GM18505 (cell line): ENCODE measurements at regions not wholly inside any gene's neighbourhood (a gene's known extent, or its start where the extent isn't known, plus 50 kb on each side); places are given as distances from the start of the nearest gene placed in this dataset.
"Not testable (repeated sequence)": the region's sequence is repeated elsewhere in the genome, so short reads cannot be mapped to it uniquely, and the experiment has no call there.

Experiments used
- ATAC-seq: cut with Tn5 transposase; IDR thresholded peaks from one replicate; pipeline ENCODE4 v1.9.1; 2021; ENCODE audit not compliant: unreplicated experiment
- POLR2A ChIP-seq: IDR thresholded peaks from 4 replicates; pipeline ENCODE4 v1.6.1; 2011; ENCODE audit warnings: borderline replicate concordance; ENCODE audit not compliant: insufficient read depth, insufficient read length; ENCODE audit errors: extremely low read depth

DNA sequence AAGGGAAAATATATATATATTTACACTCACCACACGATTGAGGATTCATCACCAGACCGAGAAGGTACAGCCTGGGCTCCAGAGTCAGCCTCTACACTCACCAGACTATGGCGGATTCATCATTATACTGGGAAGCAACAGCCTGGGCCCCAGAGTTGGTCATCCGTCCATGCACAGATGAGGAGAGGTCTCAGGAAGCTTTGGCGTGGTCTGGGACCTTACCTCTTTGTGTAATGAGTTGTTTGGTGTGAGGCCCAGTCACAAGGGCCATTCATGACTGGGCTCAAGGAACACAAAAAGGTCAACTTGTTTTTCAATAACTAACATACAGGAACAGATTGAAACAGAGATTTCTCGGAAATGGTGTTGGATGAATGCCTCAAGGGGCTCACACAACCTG lies 926.1 kb downstream of the FAM133A start:
- TF ChIP-seq POLR2A = no peak
- no peak for ATAC-seq

DNA sequence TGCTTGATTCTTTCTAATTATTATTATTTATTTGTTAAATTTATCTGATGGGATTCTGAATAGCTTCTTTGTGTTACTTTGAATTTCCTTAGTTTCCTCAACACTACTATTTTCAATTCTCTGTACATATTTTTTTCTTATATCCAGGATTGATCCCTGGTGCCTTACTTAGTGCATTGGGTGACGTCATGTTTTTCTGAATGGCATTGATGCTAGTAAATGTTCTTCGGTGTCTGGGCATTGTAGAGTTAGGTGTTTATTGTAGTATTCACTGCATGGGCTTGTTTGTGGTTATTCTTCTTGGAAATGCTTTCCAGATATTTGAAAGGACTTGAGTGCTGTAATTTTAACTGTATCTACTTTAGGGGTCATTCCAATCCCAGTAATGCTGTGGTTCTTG lies 938.1 kb downstream of the FAM133A start:
- no peak for TF ChIP-seq POLR2A
- no peak for ATAC-seq

DNA sequence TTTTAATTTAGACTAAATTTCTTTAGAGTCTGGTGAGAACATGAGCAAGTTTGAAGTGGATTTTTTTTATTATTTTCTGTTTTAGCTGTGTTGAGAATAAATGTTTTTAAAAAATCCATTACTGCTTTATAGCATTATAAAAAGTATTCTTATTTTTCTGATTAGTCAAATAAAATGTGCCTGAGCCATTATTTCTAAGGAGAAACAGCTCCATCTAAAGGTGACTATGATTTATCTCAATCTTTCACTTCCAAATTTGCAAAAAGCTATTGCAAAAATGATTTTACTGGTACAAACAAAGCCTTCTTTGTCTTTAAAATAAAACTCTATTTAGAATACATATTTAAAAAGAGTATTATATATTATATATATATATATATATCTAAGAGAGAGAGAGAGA lies 959.2 kb downstream of the FAM133A start:
- no peak for ATAC-seq

DNA sequence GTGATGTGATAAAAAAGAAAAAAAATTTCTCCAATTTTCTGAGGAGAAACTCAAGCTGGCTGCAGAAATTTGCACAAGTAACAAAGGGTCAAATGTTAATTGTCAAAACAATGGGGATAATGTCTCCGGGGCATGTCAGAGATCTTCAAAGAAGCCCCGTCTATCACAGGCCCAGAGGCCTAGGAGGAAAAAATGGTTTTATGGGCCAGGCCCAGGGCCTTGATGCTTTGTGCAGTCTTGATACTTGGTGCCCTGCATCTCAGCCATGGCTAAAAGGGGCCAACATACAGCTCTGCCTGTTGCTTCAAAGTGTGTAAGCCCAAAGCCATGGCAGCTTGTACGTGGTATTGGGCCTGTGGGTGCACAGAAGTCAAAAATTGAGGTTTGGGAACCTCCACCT lies 961.0 kb downstream of the FAM133A start:
- no peak for ATAC-seq
- TF ChIP-seq POLR2A = no peak

More for the DNA sequence above, 959.2 kb downstream of the FAM133A start:
- no peak for TF ChIP-seq POLR2A

DNA sequence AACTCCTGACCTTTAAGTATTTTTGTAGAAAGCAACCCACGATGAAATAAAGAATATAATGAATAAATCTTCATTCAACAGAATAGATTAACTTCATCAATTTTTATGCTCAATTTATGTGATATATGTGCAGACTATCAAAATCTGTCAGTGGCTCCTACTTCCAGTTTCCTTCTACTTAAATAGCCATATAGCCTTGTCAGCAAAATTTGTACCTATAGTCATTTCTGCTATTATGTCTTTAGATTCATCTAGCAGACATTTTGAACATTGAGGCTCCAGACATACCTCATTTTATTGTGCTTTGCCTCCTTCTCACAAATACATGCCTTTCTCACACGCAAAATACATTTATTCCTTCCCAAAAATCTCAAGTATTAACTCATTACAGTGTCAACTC lies 971.7 kb downstream of the FAM133A start:
- no peak for TF ChIP-seq POLR2A

DNA sequence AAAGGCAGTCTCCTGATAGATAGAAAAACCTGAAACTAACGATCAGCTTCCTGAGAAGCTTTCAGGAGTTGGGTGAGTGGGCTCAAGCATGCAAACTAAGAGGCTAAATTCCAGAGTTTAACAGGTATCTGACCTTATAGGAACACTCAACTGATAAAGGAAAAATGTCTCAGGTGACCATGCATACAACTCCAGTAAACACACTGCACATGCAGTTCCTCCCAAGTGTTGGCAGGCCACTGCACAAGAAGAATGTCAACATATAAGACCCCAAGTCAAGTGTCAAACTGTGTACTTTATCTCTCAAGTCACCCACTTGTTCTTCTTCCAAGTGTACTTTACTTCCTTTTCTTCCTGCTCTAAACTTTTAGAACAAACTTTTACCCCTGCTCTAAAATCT lies 981.2 kb downstream of the FAM133A start:
- ATAC-seq = no peak
- no peak for TF ChIP-seq POLR2A

More for the DNA sequence above, 971.7 kb downstream of the FAM133A start:
- ATAC-seq = no peak

DNA sequence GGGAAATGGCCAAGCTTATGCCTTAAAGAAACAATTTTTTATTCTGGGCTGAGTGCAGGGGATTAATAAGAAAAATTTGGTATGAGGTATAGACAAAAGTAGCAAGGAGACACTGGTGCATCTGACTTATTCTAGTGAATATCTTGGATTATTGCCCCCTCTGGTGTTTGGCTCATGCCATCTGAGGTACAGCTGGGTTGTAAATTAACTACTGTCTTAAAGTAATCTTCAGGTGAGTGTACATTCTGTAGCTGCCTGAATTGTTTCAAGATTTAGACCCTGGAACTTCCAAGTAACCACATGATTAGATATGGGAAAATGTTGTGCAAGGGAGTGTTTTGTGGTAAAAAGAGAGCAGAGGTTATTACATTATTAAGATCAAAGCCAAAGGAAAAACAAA lies 988.7 kb downstream of the FAM133A start:
- ATAC-seq = no peak
- no peak for TF ChIP-seq POLR2A

DNA sequence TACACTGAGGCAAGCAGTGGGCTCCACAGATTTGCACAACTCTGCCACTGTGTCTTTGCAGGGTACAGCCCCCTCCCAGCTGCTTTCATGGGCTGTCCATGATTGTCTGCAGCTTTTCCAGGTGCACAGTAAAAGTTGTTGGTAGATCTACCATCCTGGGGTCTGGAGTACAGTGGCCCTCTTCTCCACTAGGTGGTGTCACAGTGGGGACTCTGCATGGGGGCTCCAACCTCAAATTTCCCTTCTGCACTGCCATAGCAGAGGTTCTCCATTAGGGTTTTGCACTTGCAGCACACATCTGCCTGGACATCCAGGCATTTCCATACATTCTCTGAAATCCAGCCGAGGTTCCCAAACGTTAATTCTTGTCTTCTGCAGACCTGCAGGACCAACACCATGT lies 1002.3 kb downstream of the FAM133A start:
- no peak for ATAC-seq
- TF ChIP-seq POLR2A = no peak

DNA sequence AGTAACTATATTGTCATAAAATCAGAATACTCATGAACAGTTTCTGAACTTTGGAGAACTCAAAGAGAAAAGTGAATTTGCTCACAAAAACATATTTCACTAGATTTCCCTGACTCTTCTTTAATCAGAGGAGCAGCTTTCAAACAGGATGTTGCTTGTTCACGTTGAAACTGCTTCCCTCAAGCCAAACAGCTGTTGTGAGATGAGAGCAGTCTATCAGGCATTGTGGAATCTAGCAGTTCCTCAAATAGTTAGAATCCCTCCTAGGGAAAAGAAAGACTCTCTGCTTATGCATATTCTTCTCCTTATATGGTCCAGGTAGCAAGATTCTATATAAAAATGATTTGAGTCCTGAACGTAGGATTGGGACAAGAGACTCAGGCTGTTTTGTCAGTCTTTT lies 1012.1 kb downstream of the FAM133A start:
- TF ChIP-seq POLR2A = no peak
- no peak for ATAC-seq

DNA sequence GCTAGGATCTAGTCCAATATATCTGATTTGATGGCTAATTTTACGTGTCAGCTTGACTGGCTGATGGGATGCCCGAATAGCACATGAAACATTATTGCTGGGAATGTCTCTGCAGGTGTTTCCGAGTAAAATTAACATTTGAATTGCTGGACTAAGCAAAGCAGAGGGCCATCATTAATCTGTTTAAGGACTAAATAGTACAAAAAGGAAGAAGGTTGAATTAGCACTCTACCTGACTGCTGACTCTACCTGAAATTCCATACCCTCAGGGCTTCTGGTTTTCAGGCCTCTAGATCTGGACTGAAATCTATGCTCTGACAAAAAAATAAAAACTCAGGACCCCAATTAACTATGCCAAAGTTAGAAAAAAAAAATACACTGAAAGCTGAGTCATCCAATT lies 1021.9 kb downstream of the FAM133A start:
- no peak for ATAC-seq
- TF ChIP-seq POLR2A = no peak

DNA sequence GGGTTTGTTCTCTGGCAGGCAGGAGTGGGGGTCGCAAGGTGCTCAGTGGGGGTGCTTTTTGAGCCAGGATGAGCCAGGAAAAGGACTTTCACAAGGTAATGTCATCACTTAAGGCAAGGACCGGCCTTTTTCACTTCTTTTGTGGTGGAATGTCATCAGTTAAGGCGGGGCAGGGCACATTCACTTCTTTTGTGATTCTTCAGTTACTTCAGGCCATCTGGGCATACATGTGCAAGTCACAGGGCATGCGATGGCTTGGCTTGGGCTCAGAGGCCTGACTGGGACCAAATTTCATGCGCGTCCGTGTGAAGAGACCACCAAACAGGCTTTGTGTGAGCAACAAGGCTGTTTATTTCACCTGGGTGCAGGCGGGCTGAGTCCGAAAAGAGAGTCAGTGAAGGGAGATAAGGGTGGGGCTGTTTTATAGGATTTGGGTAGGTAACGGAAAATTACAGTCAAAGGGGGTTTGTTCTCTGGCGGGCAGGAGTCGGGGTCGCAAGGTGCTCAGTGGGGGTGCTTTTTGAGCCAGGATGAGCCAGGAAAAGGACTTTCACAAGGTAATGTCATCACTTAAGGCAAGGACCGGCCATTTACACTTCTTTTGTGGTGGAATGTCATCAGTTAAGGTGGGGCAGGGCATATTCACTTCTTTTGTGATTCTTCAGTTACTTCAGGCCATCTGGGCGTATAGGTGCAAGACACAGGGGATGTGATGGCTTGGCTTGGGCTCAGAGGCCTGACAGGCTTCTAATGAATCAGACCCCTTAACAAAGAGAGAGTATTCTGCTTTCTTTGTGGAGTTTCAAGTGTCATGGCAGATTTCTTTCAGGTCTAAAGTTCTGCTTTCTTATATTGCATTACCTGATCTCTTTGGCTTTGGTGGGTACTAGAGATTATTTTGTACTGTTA lies 1030.6 kb downstream of the FAM133A start:
- not testable (repeated sequence) for ATAC-seq

DNA sequence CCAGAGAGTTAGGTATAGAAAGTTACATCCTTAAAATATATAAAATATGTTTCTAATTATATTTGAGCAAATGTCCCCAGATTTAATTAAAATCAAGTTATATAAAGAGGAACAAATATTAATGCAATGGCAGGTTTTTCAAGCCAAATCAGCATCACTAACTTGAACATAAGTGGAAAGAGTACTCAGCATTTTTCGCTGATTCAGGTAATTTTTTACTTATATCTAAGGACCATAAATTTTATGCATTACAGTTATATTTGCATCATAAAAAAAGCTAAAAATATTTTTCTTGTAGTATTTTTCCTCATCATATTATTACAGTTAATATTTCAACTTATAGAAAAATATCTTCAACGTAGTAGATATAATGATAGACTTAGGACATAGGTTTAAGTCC lies 1047.4 kb downstream of the FAM133A start:
- TF ChIP-seq POLR2A = no peak
- no peak for ATAC-seq

DNA sequence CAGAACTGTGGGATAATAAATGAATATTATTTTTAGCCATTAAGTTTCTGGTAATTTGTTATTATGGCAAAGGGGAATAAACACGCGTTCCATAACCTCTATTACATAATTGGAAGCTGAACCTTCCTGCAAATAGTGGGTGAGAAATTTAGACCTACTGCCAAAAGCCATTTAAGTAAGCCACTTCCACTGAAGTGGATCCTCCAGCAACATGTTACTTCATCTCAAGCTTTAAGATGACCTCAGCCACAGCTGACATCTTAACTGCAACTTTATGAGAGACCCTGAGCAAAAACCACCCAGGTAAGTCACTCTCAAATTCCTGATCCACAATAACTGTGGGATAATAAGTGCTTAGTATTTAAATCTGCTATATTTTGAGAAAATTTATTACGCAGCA lies 1048.6 kb downstream of the FAM133A start:
- no peak for ATAC-seq
- TF ChIP-seq POLR2A = no peak

DNA sequence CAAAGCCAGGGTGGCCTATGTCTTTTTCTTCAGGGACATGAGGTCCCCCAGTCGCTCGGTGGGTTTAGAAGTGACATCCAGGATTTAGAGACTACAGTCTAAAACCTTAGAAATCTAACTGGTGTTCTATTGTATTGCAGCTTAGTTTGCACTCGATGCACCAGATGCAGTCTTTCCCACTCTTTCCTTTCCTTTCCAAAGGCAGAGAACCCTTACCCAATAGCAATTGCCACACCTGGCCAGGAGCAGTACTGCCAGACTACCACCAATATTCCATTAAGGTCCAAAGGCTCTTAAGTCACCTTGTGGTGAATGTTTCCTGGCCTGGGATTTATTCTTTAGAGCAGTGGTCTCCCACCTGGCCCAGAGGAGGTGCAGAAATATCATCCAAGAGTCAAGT lies 1068.8 kb downstream of the FAM133A start:
- TF ChIP-seq POLR2A = no peak
- ATAC-seq = no peak

DNA sequence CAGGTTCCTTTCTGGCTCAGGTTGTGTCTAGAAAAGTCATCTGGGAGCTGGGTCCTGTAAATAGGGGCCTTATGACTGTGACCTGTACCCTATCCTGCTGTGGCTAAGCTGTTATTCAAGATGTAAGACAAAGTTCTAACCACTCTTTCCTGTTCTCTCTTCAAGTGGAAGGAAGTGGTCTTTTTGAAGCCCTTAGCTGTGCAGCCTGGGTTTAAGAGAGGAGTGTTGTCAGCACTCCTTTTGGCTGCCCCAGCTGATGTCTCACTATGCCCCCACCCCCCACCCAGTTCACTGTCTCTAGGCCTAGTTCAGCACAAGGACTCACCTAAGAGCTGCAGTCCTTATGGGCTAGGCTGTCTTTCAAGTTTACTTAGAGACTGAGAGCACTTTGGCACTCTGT lies 1069.5 kb downstream of the FAM133A start:
- no peak for TF ChIP-seq POLR2A
- ATAC-seq = no peak

DNA sequence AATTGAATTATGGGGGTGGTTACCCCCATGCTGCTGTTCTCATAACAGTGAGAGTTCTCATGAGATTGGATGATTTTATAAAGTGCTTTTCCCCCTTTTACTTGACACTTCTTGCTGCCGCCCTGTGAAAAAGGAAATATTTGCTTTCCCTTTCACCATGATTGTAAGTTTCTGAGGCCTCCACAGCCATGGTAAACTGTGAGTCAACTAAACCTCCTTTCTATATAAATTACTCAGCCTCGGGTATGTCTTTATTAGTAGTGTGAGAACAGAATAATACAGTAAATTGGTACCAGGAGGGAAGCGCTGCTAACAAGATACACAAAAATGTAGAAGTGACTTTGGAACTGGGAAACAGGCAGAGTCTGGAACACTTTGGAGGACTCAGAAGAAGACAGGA lies 1070.8 kb downstream of the FAM133A start:
- TF ChIP-seq POLR2A = no peak
- no peak for ATAC-seq

DNA sequence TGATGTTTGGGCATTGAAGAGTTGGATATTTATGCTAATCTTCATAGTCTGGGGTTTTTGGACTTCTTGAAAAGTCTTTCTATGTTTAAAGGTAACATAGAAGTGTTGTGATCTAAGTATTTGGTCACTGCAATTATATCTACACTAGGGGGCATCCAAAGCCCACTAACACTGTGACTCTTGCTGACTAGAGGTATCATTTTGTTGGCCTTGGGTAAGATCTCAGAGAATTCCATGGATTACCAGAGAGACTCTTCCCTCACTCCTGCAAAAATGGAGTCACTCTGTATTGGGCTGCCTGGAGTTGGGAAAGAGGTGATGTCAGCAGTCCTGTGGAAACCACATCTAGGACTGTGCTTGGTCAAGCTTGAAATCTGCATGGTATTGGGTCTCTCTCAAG lies 1077.6 kb downstream of the FAM133A start:
- no peak for TF ChIP-seq POLR2A
- ATAC-seq = no peak
